DOHH2 (cell line): ENCODE measurements at regions not wholly inside any gene's neighbourhood (a gene's known extent, or its start where the extent isn't known, plus 50 kb on each side); places are given as distances from the start of the nearest gene placed in this dataset.

Source experiments
- H3F3A ChIP-seq: fragments of 200-600 bp; sonication (generic), shearing (Covaris generic); 2 replicates; pipeline ENCODE4 v1.6.0; 2016; ENCODE audit warnings: antibody characterized with exemption, mild to moderate bottlenecking; ENCODE audit not compliant: control insufficient read depth, insufficient read depth
- H3K27ac ChIP-seq: fragments of 200-600 bp; sonication (generic); 2 replicates; pipeline ENCODE4 v1.5.1; 2014; ENCODE audit warnings: low read depth, mild to moderate bottlenecking, low read length, moderate library complexity
- H3K27me3 ChIP-seq: fragments of 200-600 bp; sonication (generic); 2 replicates; pipeline ENCODE4 v1.6.1; 2014; ENCODE audit warnings: mild to moderate bottlenecking, low read length, mixed read lengths; ENCODE audit not compliant: control insufficient read depth
- H3K36me3 ChIP-seq: fragments of 200-600 bp; sonication (generic); 2 replicates; pipeline ENCODE4 v1.6.1; 2014; ENCODE audit warnings: mild to moderate bottlenecking, low read length, moderate library complexity, mixed read lengths; ENCODE audit not compliant: control insufficient read depth
- H3K4me1 ChIP-seq: fragments of 200-600 bp; sonication (generic); 2 replicates; pipeline ENCODE4 v1.6.1; 2014; ENCODE audit warnings: mild to moderate bottlenecking, low read length, mixed read lengths; ENCODE audit not compliant: control insufficient read depth
- H3K4me2 ChIP-seq: fragments of 200-600 bp; sonication (generic); 2 replicates; pipeline ENCODE4 v1.6.0; 2014; ENCODE audit warnings: mild to moderate bottlenecking, low read length, moderate library complexity
- H3K4me3 ChIP-seq: fragments of 200-600 bp; sonication (generic); 2 replicates; pipeline ENCODE4 v1.5.1; 2014; ENCODE audit warnings: mild to moderate bottlenecking, low read length, mixed read lengths
- H3K79me2 ChIP-seq: fragments of 200-600 bp; sonication (generic); 2 replicates; pipeline ENCODE4 v1.6.1; 2014; ENCODE audit warnings: mild to moderate bottlenecking, low read length, mixed read lengths; ENCODE audit not compliant: control insufficient read depth
- H3K9me2 ChIP-seq: fragments of 200-600 bp; sonication (generic); replicated peaks from 2 replicates; pipeline ENCODE4 v1.6.1; 2014; ENCODE audit warnings: mild to moderate bottlenecking, low read length, mixed read lengths; ENCODE audit not compliant: control insufficient read depth
- H3K9me3 ChIP-seq: fragments of 200-600 bp; sonication (generic); 2 replicates; pipeline ENCODE4 v1.6.1; 2014; ENCODE audit warnings: antibody characterized with exemption, low read length, mixed read lengths; ENCODE audit not compliant: control insufficient read depth, insufficient read depth
- H4K20me1 ChIP-seq: fragments of 200-600 bp; sonication (generic); 2 replicates; pipeline ENCODE4 v1.6.0; 2014; ENCODE audit warnings: low read depth, mild to moderate bottlenecking, antibody characterized with exemption, low read length, moderate library complexity; ENCODE audit not compliant: control insufficient read depth, insufficient read depth
- CTCF ChIP-seq: fragments of 200-600 bp; sonication (generic); IDR thresholded peaks from one replicate; pipeline ENCODE4 v1.5.1; 2014; ENCODE audit warnings: antibody characterized with exemption, mild to moderate bottlenecking, low read depth, low read length; ENCODE audit not compliant: poor library complexity, severe bottlenecking
- EZH2phosphoT487 ChIP-seq: fragments of 200-600 bp; sonication (generic); IDR thresholded peaks from 2 replicates; pipeline ENCODE4 v1.6.1; 2017; ENCODE audit warnings: borderline replicate concordance, mild to moderate bottlenecking, antibody characterized with exemption, low read length, moderate library complexity, mixed read lengths

DNA sequence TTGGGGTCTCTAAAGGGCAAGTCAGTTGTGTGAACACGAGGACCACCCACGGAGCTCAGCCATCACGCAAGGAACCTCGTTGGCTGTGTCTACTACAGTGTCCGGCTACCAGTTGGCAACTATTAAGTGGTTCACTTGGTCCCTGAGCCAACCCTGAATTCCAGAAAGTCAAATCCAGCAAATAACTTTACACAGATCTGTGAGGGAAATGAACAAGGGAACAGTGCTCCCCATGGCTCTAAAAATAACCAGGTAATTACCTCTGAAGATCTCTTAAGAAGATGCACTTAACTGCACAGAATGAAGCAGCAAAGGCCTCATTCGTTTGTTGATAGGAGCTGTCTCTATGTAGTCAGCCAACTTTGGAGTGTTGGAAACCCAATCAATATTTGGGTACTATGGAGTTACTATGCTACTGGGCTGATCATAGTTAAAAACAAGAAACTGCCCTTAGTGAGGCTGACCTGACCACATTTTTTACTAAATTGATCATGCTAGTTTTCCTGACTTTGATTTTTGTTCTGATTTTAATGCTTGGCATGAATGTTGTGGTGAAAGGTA is 219.1 kb upstream of the LRIG1 start:
- H3K27me3 ChIP-seq, result 0 out of 2 replicates have a peak, but pooled peaks cover 3% of the 10 kb centered on the region
- no peaks in the 10 kb centered on the region for H3K79me2 ChIP-seq
- H3K4me2 ChIP-seq, result no peak overlapping the region
- H3F3A ChIP-seq, result no peaks in the 10 kb centered on the region
- H3K4me3 ChIP-seq, result no peak overlapping the region
- no peaks in the 10 kb centered on the region for H4K20me1 ChIP-seq
- no peak overlapping the region for H3K27ac ChIP-seq
- H3K9me3 ChIP-seq, result no peaks in the 10 kb centered on the region
- TF ChIP-seq EZH2phosphoT487 (no peak), CTCF (no peak)
- no peaks in the 10 kb centered on the region for H3K36me3 ChIP-seq
- H3K4me1 ChIP-seq, result no peaks in the 10 kb centered on the region
- H3K9me2 ChIP-seq, result no peaks in the 10 kb centered on the region

GRCh38 chr3:66720508-66720907 is 219.7 kb upstream of the LRIG1 start:
- no peak for TF ChIP-seq EZH2phosphoT487
- no peak for TF ChIP-seq CTCF
- Histone ChIP-seq H3K4me2 (no peak overlapping the region), H3K9me3 (no peaks in the 10 kb centered on the region), H3K79me2 (no peaks in the 10 kb centered on the region), H4K20me1 (no peaks in the 10 kb centered on the region), H3K9me2 (no peaks in the 10 kb centered on the region), H3F3A (no peaks in the 10 kb centered on the region), H3K27ac (no peak overlapping the region), H3K4me1 (no peaks in the 10 kb centered on the region), H3K4me3 (no peak overlapping the region), H3K36me3 (no peaks in the 10 kb centered on the region), H3K27me3 (0 out of 2 replicates have a peak, but pooled peaks cover 3% of the 10 kb centered on the region)

DNA sequence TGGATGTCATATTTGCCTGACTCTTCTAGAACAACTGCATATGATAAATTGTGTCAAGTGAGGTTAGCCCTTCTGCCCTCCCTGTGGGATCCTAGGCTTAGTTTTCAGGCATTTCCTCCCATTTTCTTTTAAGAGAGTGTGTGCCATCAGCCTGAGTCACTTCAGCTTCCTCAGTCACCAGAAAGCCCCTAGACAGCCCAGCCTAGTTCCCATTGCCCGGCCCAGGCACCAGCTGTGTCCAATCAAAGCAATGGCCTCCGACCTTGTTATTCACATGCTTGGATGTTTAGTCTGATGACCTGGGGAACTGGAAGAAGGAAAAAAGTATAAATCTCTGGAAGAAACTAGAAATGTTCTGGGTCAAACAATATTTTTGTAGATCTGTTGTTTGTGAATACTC is 221.9 kb upstream of the LRIG1 start:
- Histone ChIP-seq H3K36me3 (no peaks in the 10 kb centered on the region), H3K9me3 (no peaks in the 10 kb centered on the region), H4K20me1 (no peaks in the 10 kb centered on the region), H3F3A (no peaks in the 10 kb centered on the region), H3K27ac (no peak overlapping the region), H3K4me3 (no peak overlapping the region), H3K4me2 (no peak overlapping the region), H3K79me2 (no peaks in the 10 kb centered on the region), H3K27me3 (0 out of 2 replicates have a peak, but pooled peaks cover 3% of the 10 kb centered on the region), H3K9me2 (no peaks in the 10 kb centered on the region), H3K4me1 (no peaks in the 10 kb centered on the region)
- TF ChIP-seq CTCF (no peak), EZH2phosphoT487 (no peak)
